H1 (cell line): ENCODE measurements at regions not wholly inside any gene's neighbourhood (a gene's known extent, or its start where the extent isn't known, plus 50 kb on each side); places are given as distances from the start of the nearest gene placed in this dataset.

ENCODE experiments used
- ATF2 ChIP-seq: IDR thresholded peaks from 2 replicates; pipeline ENCODE4 v1.6.1; 2012; ENCODE audit warnings: low read length, inconsistent platforms
- EP300 ChIP-seq, 2 experiments: IDR thresholded peaks; 1 replicate in 1 of 2; 2 replicates in 1 of 2; pipeline ENCODE4 v1.6.1; 2011 to 2012; ENCODE audit warnings: low read depth in 2 of 2, low read length in 2 of 2, mild to moderate bottlenecking in 2 of 2, borderline replicate concordance in 1 of 2, inconsistent platforms in 1 of 2, moderate library complexity in 1 of 2
- RFX5 ChIP-seq: IDR thresholded peaks from 2 replicates; pipeline ENCODE4 v1.6.1; 2011; ENCODE audit warnings: low read depth, low read length, improper control_type of control experiment, borderline replicate concordance
- RXRA ChIP-seq: IDR thresholded peaks from 2 replicates; pipeline ENCODE4 v1.6.1; 2011; ENCODE audit warnings: low read depth, mild to moderate bottlenecking, low read length, moderate library complexity; ENCODE audit not compliant: insufficient read depth
- TCF12 ChIP-seq: IDR thresholded peaks from 2 replicates; pipeline ENCODE4 v1.6.1; 2011; ENCODE audit warnings: low read depth, mild to moderate bottlenecking, low read length

GRCh38 chr4:132981611-132982010, 167.5 kb upstream of the PCDH10 start (continued):
- TF ChIP-seq RFX5, result no peak
- no peak for TF ChIP-seq EP300 (IDR thresholded peaks at IDR 0.05; ENCODE audit: borderline replicate concordance in 1 of 2, low read depth in 2 of 2, low read length in 2 of 2)
- no peak for TF ChIP-seq ATF2
- TF ChIP-seq TCF12, result no peak
- TF ChIP-seq RXRA, result no peak
